ENCODE measurements at regions not wholly inside any gene's neighbourhood (a gene's known extent, or its start where the extent isn't known, plus 50 kb on each side); places are given as distances from the start of the nearest gene placed in this dataset.

GRCh38 chr3:72411843-72412242, 436.4 kb downstream of the SHQ1 start:
- CTCF ChIA-PET, result interaction anchor here (0.5 to 1.0 kb wide), 2 partner anchors 8 to 411 kb away, joined by 3 read pairs; no protein-coding TSS in a partner anchor
- H2AFZ ChIP-seq (ENCODE audit: low read depth, low read length), result no peak overlapping the region
- H3K9me1 ChIP-seq (replicated peaks; ENCODE audit: control insufficient read depth, extremely low read depth, insufficient read depth, low read length), result no peaks in the 10 kb centered on the region
- DNase-seq (ENCODE audit: low read depth, low spot score) (peak; percentile 14), FAIRE-seq (no peak)
- TF ChIP-seq FOS (IDR thresholded peaks at IDR 0.05; ENCODE audit: borderline replicate concordance, insufficient read depth, low read length) (no peak), POLR2AphosphoS5 (IDR thresholded peaks at IDR 0.05; ENCODE audit: insufficient read depth, low read depth, low read length) (no peak), GATA2 (IDR thresholded peaks at IDR 0.05; ENCODE audit: insufficient read depth, insufficient read length, low read depth, low read length) (no peak), EZH2 (IDR thresholded peaks at IDR 0.05; ENCODE audit: borderline replicate concordance, low read depth, low read length, severe bottlenecking) (no peak), CTCF (IDR thresholded peaks at IDR 0.05; ENCODE audit: extremely low read depth in 1 of 2, insufficient read depth in 1 of 2, low read depth in 1 of 2, low read length in 2 of 2) (no peak), MYC (IDR thresholded peaks at IDR 0.05; ENCODE audit: low read depth, low read length) (no peak), JUN (IDR thresholded peaks at IDR 0.05; ENCODE audit: borderline replicate concordance, insufficient read depth, insufficient read length, low read depth) (no peak), POLR2A (IDR thresholded peaks at IDR 0.05; ENCODE audit: low read depth, low read length) (no peak), MAX (IDR thresholded peaks at IDR 0.05; ENCODE audit: insufficient read depth, insufficient read length) (no peak)
- H3K4me3 ChIP-seq (replicated peaks in 1 of 3; ENCODE audit: insufficient read depth in 1 of 3, low read depth in 1 of 3, low read length in 3 of 3), result no peak overlapping the region
- intact Hi-C loops (cut with micrococcal nuclease) (no loop called here), dilution Hi-C loops (cut with MboI; ENCODE audit: extremely low pct_ligation_motif_present, low sequenced_read_pairs) (no loop called here)
- no peak overlapping the region for H3K9ac ChIP-seq (replicated peaks; ENCODE audit: extremely low read depth, insufficient read depth, low read length)
- BruUV-seq (replicated peaks), result no TSS peak
- no peaks in the 10 kb centered on the region for H3K9me3 ChIP-seq (replicated peaks; ENCODE audit: control insufficient read depth, insufficient read depth, low read length)
- H3K4me1 ChIP-seq (ENCODE audit: control insufficient read depth, extremely low read depth, insufficient read depth, low read length), result peaks cover 11% of the 10 kb centered on the region
- H3K36me3 ChIP-seq (ENCODE audit: control insufficient read depth in 2 of 2, extremely low read depth in 1 of 2, insufficient read depth in 2 of 2, low read length in 2 of 2), result no peaks in the 10 kb centered on the region
- POLR2A ChIA-PET, result interaction anchor here (0.9 kb wide), 1 partner anchor 15 kb away, joined by 3 read pairs; no protein-coding TSS in a partner anchor
- no peaks in the 10 kb centered on the region for H3K27me3 ChIP-seq (ENCODE audit: control insufficient read depth in 2 of 2, insufficient read depth in 2 of 2, low read length in 2 of 2)
- peaks cover 44% of the 10 kb centered on the region for H3K79me2 ChIP-seq (ENCODE audit: control insufficient read depth, insufficient read depth, low read length)
- H3K4me2 ChIP-seq (ENCODE audit: insufficient read depth, low read length), result no peak overlapping the region
- no peak overlapping the region for H3K27ac ChIP-seq (ENCODE audit: insufficient read depth, low read depth, low read length)
- H4K20me1 ChIP-seq (replicated peaks; ENCODE audit: control insufficient read depth, extremely low read depth, insufficient read depth, low read length), result peaks cover 15% of the 10 kb centered on the region

Measured in endothelial cell of umbilical vein (primary cell).